ENCODE measurements at regions not wholly inside any gene's neighbourhood (a gene's known extent, or its start where the extent isn't known, plus 50 kb on each side); places are given as distances from the start of the nearest gene placed in this dataset.

DNA sequence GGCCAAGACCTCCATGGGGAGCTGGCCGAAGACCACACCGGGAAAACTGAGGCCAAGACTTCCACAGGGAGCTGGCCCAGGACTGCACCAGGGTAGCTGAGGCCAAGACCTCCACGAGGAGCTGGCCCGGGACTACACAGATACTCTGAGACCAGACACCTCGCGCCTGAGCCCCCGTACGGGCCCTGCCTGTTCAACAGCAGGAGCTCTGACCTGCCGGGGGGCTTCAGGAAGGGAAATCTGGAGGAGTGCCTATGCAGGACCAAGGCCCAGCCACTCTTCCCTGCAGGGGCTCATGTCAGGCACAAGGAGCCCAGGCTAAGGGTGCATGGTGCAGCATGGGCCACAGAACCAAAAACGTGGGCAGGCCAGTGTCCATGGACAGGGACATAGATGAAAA, 151.6 kb downstream of the TMEM18 start:
- TF ChIP-seq, protein P1, sequence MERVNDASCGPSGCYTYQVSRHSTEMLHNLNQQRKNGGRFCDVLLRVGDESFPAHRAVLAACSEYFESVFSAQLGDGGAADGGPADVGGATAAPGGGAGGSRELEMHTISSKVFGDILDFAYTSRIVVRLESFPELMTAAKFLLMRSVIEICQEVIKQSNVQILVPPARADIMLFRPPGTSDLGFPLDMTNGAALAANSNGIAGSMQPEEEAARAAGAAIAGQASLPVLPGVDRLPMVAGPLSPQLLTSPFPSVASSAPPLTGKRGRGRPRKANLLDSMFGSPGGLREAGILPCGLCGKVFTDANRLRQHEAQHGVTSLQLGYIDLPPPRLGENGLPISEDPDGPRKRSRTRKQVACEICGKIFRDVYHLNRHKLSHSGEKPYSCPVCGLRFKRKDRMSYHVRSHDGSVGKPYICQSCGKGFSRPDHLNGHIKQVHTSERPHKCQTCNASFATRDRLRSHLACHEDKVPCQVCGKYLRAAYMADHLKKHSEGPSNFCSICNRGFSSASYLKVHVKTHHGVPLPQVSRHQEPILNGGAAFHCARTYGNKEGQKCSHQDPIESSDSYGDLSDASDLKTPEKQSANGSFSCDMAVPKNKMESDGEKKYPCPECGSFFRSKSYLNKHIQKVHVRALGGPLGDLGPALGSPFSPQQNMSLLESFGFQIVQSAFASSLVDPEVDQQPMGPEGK (CRISPR knock-in tag; IDR thresholded peaks at IDR 0.05; ENCODE audit: borderline replicate concordance), result no peak
- no peak for TF ChIP-seq ZNF8 (CRISPR knock-in tag; IDR thresholded peaks at IDR 0.05)
- no peak for TF ChIP-seq ZFP3 (CRISPR knock-in tag; IDR thresholded peaks at IDR 0.05)
- no peak for TF ChIP-seq ZC3H10 (CRISPR knock-in tag; IDR thresholded peaks at IDR 0.05)
- TF ChIP-seq, protein P2, sequence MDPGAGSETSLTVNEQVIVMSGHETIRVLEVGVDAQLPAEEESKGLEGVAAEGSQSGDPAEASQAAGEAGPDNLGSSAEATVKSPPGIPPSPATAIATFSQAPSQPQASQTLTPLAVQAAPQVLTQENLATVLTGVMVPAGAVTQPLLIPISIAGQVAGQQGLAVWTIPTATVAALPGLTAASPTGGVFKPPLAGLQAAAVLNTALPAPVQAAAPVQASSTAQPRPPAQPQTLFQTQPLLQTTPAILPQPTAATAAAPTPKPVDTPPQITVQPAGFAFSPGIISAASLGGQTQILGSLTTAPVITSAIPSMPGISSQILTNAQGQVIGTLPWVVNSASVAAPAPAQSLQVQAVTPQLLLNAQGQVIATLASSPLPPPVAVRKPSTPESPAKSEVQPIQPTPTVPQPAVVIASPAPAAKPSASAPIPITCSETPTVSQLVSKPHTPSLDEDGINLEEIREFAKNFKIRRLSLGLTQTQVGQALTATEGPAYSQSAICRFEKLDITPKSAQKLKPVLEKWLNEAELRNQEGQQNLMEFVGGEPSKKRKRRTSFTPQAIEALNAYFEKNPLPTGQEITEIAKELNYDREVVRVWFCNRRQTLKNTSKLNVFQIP (CRISPR knock-in tag; IDR thresholded peaks at IDR 0.05; ENCODE audit: borderline replicate concordance, low read depth), result no peak
- TF ChIP-seq ZFP30 (CRISPR knock-in tag; IDR thresholded peaks at IDR 0.05), result no peak
- TF ChIP-seq BACH2 (CRISPR knock-in tag; IDR thresholded peaks at IDR 0.05; ENCODE audit: borderline replicate concordance), result no peak
- TF ChIP-seq ARNTL (CRISPR knock-in tag; IDR thresholded peaks at IDR 0.05; ENCODE audit: borderline replicate concordance, low read depth), result no peak
- no peak for TF ChIP-seq ZNF565 (CRISPR knock-in tag; conservative IDR thresholded peaks at IDR 0.05; ENCODE audit: low read depth)
- TF ChIP-seq TCF4 (CRISPR knock-in tag; IDR thresholded peaks at IDR 0.05; ENCODE audit: borderline replicate concordance), result no peak
- TF ChIP-seq, protein P3, sequence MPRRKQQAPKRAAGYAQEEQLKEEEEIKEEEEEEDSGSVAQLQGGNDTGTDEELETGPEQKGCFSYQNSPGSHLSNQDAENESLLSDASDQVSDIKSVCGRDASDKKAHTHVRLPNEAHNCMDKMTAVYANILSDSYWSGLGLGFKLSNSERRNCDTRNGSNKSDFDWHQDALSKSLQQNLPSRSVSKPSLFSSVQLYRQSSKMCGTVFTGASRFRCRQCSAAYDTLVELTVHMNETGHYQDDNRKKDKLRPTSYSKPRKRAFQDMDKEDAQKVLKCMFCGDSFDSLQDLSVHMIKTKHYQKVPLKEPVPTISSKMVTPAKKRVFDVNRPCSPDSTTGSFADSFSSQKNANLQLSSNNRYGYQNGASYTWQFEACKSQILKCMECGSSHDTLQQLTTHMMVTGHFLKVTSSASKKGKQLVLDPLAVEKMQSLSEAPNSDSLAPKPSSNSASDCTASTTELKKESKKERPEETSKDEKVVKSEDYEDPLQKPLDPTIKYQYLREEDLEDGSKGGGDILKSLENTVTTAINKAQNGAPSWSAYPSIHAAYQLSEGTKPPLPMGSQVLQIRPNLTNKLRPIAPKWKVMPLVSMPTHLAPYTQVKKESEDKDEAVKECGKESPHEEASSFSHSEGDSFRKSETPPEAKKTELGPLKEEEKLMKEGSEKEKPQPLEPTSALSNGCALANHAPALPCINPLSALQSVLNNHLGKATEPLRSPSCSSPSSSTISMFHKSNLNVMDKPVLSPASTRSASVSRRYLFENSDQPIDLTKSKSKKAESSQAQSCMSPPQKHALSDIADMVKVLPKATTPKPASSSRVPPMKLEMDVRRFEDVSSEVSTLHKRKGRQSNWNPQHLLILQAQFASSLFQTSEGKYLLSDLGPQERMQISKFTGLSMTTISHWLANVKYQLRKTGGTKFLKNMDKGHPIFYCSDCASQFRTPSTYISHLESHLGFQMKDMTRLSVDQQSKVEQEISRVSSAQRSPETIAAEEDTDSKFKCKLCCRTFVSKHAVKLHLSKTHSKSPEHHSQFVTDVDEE (CRISPR knock-in tag; IDR thresholded peaks at IDR 0.05), result no peak
- no peak for TF ChIP-seq ESRRG (CRISPR knock-in tag; IDR thresholded peaks at IDR 0.05)
- TF ChIP-seq RARB (CRISPR knock-in tag; IDR thresholded peaks at IDR 0.05), result no peak
